Fibroblast of villous mesenchyme (primary cell): ENCODE measurements at regions not wholly inside any gene's neighbourhood (a gene's known extent, or its start where the extent isn't known, plus 50 kb on each side); places are given as distances from the start of the nearest gene placed in this dataset.
A peak's percentile ranks its signal among the peaks of the same experiment; 100 is the strongest.
"Not testable (repeated sequence)": the region's sequence is repeated elsewhere in the genome, so short reads cannot be mapped to it uniquely, and the experiment has no call there.

Source experiments
- DNase-seq: peaks from one replicate; pipeline ENCODE4 v3.0.0-alpha.2; 2010; ENCODE audit warnings: low read depth
- H3K4me3 ChIP-seq: 2 replicates; pipeline ENCODE4 v1.5.1; 2011; ENCODE audit warnings: low read depth, mild to moderate bottlenecking, low read length
- TF ChIP-seq, protein P1 (sequence below): IDR thresholded peaks from 2 replicates; pipeline ENCODE4 v1.5.1; 2012; ENCODE audit warnings: low read depth, mild to moderate bottlenecking, low read length; ENCODE audit not compliant: insufficient read depth

DNA sequence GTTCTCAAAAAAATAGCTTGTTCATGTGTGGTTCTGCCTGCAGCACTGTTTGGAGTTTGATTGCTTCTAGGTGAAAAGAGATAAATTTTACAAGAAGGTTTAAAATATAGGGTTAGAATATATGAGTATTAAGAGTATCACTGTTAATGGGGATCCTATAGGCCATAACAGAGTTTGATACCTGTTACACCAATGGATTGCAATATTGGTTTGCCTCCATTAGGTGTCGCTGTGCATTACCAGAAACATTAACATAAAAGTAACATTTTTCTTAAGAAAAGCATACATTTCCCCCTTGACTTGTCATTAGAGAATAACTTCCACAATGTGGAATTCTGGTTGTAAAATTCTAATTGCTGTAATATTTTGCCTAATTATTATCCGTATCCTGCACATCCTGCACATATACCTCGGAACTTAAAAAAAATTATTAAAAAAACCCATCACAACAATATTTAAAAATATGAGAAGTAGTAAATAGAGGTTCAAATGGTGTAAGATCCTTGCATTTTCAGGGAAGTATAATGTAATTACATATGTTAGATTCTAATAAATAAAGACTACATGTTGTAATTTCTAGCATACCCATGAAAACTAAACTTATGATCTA lies 63.0 kb downstream of the CYP4A11 start:
- TF ChIP-seq, protein P1, sequence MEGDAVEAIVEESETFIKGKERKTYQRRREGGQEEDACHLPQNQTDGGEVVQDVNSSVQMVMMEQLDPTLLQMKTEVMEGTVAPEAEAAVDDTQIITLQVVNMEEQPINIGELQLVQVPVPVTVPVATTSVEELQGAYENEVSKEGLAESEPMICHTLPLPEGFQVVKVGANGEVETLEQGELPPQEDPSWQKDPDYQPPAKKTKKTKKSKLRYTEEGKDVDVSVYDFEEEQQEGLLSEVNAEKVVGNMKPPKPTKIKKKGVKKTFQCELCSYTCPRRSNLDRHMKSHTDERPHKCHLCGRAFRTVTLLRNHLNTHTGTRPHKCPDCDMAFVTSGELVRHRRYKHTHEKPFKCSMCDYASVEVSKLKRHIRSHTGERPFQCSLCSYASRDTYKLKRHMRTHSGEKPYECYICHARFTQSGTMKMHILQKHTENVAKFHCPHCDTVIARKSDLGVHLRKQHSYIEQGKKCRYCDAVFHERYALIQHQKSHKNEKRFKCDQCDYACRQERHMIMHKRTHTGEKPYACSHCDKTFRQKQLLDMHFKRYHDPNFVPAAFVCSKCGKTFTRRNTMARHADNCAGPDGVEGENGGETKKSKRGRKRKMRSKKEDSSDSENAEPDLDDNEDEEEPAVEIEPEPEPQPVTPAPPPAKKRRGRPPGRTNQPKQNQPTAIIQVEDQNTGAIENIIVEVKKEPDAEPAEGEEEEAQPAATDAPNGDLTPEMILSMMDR = peak; percentile 41
- H3K4me3 ChIP-seq = not testable (repeated sequence)
- DNase-seq = peak; percentile 7

DNA sequence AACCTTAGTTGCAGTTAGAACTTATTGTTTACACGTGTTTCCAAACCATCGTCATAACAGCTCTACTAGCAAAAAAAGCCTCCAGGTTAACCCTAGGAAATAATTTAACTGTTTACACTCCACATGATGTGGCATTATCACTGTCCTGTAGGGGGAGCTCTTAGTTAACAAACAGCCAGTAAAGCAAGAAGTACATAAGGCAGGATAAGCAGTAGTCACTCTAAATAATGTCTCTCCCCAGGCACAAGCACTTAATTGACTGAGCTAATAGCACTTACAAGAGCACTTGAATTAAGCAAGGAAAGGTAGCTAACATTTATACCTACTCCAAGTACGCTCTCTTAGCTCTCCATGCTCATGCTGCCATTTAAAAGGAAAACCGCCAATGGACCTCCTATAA lies 65.2 kb downstream of the CYP4A11 start:
- TF ChIP-seq, protein P1 = peak; percentile 29
- not testable (repeated sequence) for H3K4me3 ChIP-seq, DNase-seq
